ENCODE measurements at regions not wholly inside any gene's neighbourhood (a gene's known extent, or its start where the extent isn't known, plus 50 kb on each side); places are given as distances from the start of the nearest gene placed in this dataset.

DNA sequence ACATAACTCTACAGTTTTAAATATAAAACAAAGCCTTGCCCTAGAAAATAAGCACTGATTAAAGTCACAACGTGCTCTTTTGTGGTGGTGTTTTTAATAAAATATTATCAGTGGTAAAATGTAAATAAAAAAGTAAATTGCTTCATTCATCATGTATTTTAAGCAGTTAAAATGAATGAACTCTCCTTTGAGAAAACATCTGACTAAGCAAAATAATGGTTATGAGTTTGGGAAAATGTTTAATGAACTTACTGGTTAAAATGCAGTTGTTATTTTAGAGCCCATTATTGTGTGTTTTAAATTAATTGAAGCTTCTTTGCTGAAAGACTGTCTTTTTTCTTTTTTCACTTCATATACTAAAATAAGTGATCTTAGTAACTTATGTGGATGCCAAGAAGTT, 1007.5 kb upstream of the ARRDC3 start:
- Mint-ChIP-seq H3K27ac (no peak overlapping the region), H3K4me3 (no peak overlapping the region), H3K4me1 (no peaks in the 10 kb centered on the region), H3K36me3 (ENCODE audit: low read depth) (no peaks in the 10 kb centered on the region), H3K27me3 (ENCODE audit: insufficient read depth, low read depth, poor library complexity) (no peaks in the 10 kb centered on the region), H3K9me3 (no peaks in the 10 kb centered on the region)
- Histone ChIP-seq H3K4me3 (no peak overlapping the region), H3K4me2 (no peak overlapping the region), H4K20me1 (replicated peaks; ENCODE audit: insufficient read depth) (no peaks in the 10 kb centered on the region), H3K27me3 (ENCODE audit: insufficient read depth) (no peaks in the 10 kb centered on the region), H3F3A (replicated peaks; ENCODE audit: low read depth) (no peaks in the 10 kb centered on the region), H3K4me1 (ENCODE audit: insufficient read depth) (no peaks in the 10 kb centered on the region), H2AFZ (no peak overlapping the region), H3K27ac (ENCODE audit: low read depth) (no peak overlapping the region), H3K36me3 (ENCODE audit: insufficient read depth) (no peaks in the 10 kb centered on the region), H3K9me2 (ENCODE audit: insufficient read depth) (no peaks in the 10 kb centered on the region), H3K79me2 (replicated peaks; ENCODE audit: insufficient read depth) (no peaks in the 10 kb centered on the region)
- no peak for DNase-seq (ENCODE audit: low spot score)
- TF ChIP-seq EZH2 (IDR thresholded peaks at IDR 0.05; ENCODE audit: low read depth, unreplicated experiment) (no peak), REST (IDR thresholded peaks at IDR 0.05; ENCODE audit: unreplicated experiment) (no peak), EZH2phosphoT487 (IDR thresholded peaks at IDR 0.05; ENCODE audit: unreplicated experiment) (no peak), POLR2AphosphoS5 (IDR thresholded peaks at IDR 0.05; ENCODE audit: low read depth) (no peak), NANOG (IDR thresholded peaks at IDR 0.05; ENCODE audit: borderline replicate concordance) (no peak), ZNF114 (CRISPR knock-in tag; IDR thresholded peaks at IDR 0.05) (no peak), ZNF331 (CRISPR knock-in tag; IDR thresholded peaks at IDR 0.05; ENCODE audit: low read depth) (no peak), CTCF (conservative IDR thresholded peaks at IDR 0.05; ENCODE audit: low read depth in 2 of 2) (no peak), JUNB (IDR thresholded peaks at IDR 0.05; ENCODE audit: unreplicated experiment) (no peak), CREB1 (CRISPR knock-in tag; IDR thresholded peaks at IDR 0.05; ENCODE audit: low read depth) (no peak), STAT1 (IDR thresholded peaks at IDR 0.05; ENCODE audit: unreplicated experiment) (no peak)
- TF ChIP-seq, protein P1, sequence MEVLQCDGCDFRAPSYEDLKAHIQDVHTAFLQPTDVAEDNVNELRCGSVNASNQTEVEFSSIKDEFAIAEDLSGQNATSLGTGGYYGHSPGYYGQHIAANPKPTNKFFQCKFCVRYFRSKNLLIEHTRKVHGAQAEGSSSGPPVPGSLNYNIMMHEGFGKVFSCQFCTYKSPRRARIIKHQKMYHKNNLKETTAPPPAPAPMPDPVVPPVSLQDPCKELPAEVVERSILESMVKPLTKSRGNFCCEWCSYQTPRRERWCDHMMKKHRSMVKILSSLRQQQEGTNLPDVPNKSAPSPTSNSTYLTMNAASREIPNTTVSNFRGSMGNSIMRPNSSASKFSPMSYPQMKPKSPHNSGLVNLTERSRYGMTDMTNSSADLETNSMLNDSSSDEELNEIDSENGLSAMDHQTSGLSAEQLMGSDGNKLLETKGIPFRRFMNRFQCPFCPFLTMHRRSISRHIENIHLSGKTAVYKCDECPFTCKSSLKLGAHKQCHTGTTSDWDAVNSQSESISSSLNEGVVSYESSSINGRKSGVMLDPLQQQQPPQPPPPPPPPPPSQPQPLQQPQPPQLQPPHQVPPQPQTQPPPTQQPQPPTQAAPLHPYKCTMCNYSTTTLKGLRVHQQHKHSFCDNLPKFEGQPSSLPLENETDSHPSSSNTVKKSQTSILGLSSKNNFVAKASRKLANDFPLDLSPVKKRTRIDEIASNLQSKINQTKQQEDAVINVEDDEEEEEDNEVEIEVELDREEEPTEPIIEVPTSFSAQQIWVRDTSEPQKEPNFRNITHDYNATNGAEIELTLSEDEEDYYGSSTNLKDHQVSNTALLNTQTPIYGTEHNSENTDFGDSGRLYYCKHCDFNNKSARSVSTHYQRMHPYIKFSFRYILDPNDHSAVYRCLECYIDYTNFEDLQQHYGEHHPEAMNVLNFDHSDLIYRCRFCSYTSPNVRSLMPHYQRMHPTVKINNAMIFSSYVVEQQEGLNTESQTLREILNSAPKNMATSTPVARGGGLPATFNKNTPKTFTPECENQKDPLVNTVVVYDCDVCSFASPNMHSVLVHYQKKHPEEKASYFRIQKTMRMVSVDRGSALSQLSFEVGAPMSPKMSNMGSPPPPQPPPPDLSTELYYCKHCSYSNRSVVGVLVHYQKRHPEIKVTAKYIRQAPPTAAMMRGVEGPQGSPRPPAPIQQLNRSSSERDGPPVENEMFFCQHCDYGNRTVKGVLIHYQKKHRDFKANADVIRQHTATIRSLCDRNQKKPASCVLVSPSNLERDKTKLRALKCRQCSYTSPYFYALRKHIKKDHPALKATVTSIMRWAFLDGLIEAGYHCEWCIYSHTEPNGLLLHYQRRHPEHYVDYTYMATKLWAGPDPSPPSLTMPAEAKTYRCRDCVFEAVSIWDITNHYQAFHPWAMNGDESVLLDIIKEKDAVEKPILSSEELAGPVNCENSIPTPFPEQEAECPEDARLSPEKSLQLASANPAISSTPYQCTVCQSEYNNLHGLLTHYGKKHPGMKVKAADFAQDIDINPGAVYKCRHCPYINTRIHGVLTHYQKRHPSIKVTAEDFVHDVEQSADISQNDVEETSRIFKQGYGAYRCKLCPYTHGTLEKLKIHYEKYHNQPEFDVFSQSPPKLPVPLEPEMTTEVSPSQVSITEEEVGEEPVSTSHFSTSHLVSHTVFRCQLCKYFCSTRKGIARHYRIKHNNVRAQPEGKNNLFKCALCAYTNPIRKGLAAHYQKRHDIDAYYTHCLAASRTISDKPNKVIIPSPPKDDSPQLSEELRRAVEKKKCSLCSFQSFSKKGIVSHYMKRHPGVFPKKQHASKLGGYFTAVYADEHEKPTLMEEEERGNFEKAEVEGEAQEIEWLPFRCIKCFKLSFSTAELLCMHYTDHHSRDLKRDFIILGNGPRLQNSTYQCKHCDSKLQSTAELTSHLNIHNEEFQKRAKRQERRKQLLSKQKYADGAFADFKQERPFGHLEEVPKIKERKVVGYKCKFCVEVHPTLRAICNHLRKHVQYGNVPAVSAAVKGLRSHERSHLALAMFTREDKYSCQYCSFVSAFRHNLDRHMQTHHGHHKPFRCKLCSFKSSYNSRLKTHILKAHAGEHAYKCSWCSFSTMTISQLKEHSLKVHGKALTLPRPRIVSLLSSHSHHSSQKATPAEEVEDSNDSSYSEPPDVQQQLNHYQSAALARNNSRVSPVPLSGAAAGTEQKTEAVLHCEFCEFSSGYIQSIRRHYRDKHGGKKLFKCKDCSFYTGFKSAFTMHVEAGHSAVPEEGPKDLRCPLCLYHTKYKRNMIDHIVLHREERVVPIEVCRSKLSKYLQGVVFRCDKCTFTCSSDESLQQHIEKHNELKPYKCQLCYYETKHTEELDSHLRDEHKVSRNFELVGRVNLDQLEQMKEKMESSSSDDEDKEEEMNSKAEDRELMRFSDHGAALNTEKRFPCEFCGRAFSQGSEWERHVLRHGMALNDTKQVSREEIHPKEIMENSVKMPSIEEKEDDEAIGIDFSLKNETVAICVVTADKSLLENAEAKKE (CRISPR knock-in tag; IDR thresholded peaks at IDR 0.05) = no peak
- TF ChIP-seq, protein P2, sequence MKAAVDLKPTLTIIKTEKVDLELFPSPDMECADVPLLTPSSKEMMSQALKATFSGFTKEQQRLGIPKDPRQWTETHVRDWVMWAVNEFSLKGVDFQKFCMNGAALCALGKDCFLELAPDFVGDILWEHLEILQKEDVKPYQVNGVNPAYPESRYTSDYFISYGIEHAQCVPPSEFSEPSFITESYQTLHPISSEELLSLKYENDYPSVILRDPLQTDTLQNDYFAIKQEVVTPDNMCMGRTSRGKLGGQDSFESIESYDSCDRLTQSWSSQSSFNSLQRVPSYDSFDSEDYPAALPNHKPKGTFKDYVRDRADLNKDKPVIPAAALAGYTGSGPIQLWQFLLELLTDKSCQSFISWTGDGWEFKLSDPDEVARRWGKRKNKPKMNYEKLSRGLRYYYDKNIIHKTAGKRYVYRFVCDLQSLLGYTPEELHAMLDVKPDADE (IDR thresholded peaks at IDR 0.05) = no peak
- ATAC-seq = no peak

Measured in GM23338 (cell line).